Endodermal cell (in vitro differentiated cells): ENCODE measurements at regions not wholly inside any gene's neighbourhood (a gene's known extent, or its start where the extent isn't known, plus 50 kb on each side); places are given as distances from the start of the nearest gene placed in this dataset.
"Not testable (repeated sequence)": the region's sequence is repeated elsewhere in the genome, so short reads cannot be mapped to it uniquely, and the experiment has no call there.

ENCODE experiments used
- DNase-seq: peaks from one replicate; pipeline ENCODE4 v3.0.0-alpha.2; 2017
- H3K27ac ChIP-seq: 2 replicates; pipeline ENCODE4 v1.5.1; 2013; ENCODE audit warnings: mild to moderate bottlenecking, low read depth, low read length, moderate library complexity
- H3K27me3 ChIP-seq: 2 replicates; pipeline ENCODE4 v1.6.1; 2013; ENCODE audit warnings: mild to moderate bottlenecking, low read length, moderate library complexity; ENCODE audit not compliant: insufficient read depth, control insufficient read depth, poor library complexity, severe bottlenecking
- H3K36me3 ChIP-seq: 2 replicates; pipeline ENCODE4 v1.7.0; 2013; ENCODE audit warnings: mild to moderate bottlenecking, low read length, moderate library complexity; ENCODE audit not compliant: control insufficient read depth, insufficient read depth
- H3K4me1 ChIP-seq: one replicate; pipeline ENCODE4 v1.7.0; 2013; ENCODE audit warnings: low read length; ENCODE audit not compliant: control insufficient read depth, insufficient read depth
- H3K4me3 ChIP-seq: 2 replicates; pipeline ENCODE4 v1.5.1; 2013; ENCODE audit warnings: mild to moderate bottlenecking, low read length, moderate library complexity
- H3K9ac ChIP-seq: 2 replicates; pipeline ENCODE4 v1.6.1; 2013; ENCODE audit warnings: mild to moderate bottlenecking, low read length, moderate library complexity; ENCODE audit not compliant: poor library complexity, severe bottlenecking; ENCODE audit errors: extremely low read depth
- H3K9me3 ChIP-seq: 2 replicates; pipeline ENCODE4 v1.6.1; 2013; ENCODE audit warnings: mild to moderate bottlenecking, low read length, moderate library complexity; ENCODE audit not compliant: control insufficient read depth
- H3K27ac Mint-ChIP-seq: 2 replicates; pipeline ENCODE4 v1.8.0; 2020; ENCODE audit warnings: mixed read lengths
- H3K27me3 Mint-ChIP-seq: 2 replicates; pipeline ENCODE4 v1.8.0; 2021; ENCODE audit warnings: mild to moderate bottlenecking, mixed read lengths; ENCODE audit not compliant: insufficient read depth
- H3K36me3 Mint-ChIP-seq: 2 replicates; pipeline ENCODE4 v1.8.0; 2020; ENCODE audit warnings: low read depth, mixed read lengths
- H3K4me1 Mint-ChIP-seq: 2 replicates; pipeline ENCODE4 v1.8.0; 2020; ENCODE audit warnings: mixed read lengths
- H3K4me3 Mint-ChIP-seq: 2 replicates; pipeline ENCODE4 v1.8.0; 2020; ENCODE audit warnings: mild to moderate bottlenecking, moderate library complexity, mixed read lengths
- H3K9me3 Mint-ChIP-seq: 2 replicates; pipeline ENCODE4 v1.8.0; 2020; ENCODE audit warnings: mild to moderate bottlenecking, mixed read lengths
- WGBS, 2 experiments: methylation state at CpG; one replicate each; pipeline versions ENCODE4 v1.1.5 to v1.1.7; 2013; ENCODE audit warnings: missing lambda C conversion rate in 2 of 2, mixed read lengths in 1 of 2; ENCODE audit not compliant: insufficient coverage in 1 of 2, insufficient read length in 1 of 2; 5-methylcytosine and 5-hydroxymethylcytosine counted together
- TF ChIP-seq, protein P1 (sequence below): fragments of 200-600 bp; sonication (generic); conservative IDR thresholded peaks from 2 replicates; pipeline ENCODE4 v1.5.0; 2021; ENCODE audit warnings: antibody characterized with exemption, mild to moderate bottlenecking

GRCh38 chr7:65216469-65216868 is 157.2 kb upstream of the ZNF92 start:
- TF ChIP-seq, protein P1, sequence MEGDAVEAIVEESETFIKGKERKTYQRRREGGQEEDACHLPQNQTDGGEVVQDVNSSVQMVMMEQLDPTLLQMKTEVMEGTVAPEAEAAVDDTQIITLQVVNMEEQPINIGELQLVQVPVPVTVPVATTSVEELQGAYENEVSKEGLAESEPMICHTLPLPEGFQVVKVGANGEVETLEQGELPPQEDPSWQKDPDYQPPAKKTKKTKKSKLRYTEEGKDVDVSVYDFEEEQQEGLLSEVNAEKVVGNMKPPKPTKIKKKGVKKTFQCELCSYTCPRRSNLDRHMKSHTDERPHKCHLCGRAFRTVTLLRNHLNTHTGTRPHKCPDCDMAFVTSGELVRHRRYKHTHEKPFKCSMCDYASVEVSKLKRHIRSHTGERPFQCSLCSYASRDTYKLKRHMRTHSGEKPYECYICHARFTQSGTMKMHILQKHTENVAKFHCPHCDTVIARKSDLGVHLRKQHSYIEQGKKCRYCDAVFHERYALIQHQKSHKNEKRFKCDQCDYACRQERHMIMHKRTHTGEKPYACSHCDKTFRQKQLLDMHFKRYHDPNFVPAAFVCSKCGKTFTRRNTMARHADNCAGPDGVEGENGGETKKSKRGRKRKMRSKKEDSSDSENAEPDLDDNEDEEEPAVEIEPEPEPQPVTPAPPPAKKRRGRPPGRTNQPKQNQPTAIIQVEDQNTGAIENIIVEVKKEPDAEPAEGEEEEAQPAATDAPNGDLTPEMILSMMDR, result peak; percentile 90
- H3K27me3 Mint-ChIP-seq, result peaks cover 2% of the 10 kb centered on the region
- Histone ChIP-seq H3K4me1 (no peaks in the 10 kb centered on the region), H3K9me3 (no peaks in the 10 kb centered on the region), H3K27me3 (no peaks in the 10 kb centered on the region), H3K9ac (no peak overlapping the region), H3K27ac (no peak overlapping the region), H3K36me3 (no peaks in the 10 kb centered on the region), H3K4me3 (no peak overlapping the region)
- H3K4me1 Mint-ChIP-seq, result peaks cover 5% of the 10 kb centered on the region
- H3K4me3 Mint-ChIP-seq, result no peak overlapping the region
- WGBS, 2 experiments, result 18 to 27% methylated on average over 7 to 8 of the region's 8 CpGs
- no peaks in the 10 kb centered on the region for H3K36me3 Mint-ChIP-seq
- no peaks in the 10 kb centered on the region for H3K9me3 Mint-ChIP-seq
- H3K27ac Mint-ChIP-seq, result no peak overlapping the region
- peak; percentile 90 for DNase-seq

DNA sequence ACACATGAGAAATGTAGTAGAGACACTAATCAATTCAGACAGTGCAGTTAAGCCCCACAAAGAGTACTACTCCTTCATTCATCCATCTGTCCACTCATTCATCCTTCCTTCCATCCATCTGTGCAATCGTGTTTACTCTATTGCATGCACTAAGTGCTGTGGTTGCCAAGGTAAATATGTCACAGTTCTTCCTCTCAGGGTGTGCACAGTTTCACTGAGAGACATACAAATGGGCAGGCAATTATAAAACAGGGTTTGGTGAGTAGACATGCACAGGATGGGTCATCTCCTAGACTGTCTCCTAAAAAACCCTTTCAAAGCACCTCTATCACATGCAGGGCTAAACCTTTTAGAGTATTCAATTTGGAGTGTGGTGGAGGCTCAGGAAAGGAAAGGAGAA is 160.4 kb upstream of the ZNF92 start:
- H3K4me3 ChIP-seq, DNase-seq, H3K27me3 ChIP-seq, H3K27me3 Mint-ChIP-seq, H3K27ac ChIP-seq, H3K36me3 Mint-ChIP-seq, H3K9me3 ChIP-seq, H3K4me3 Mint-ChIP-seq, H3K36me3 ChIP-seq, H3K4me1 Mint-ChIP-seq, H3K27ac Mint-ChIP-seq, H3K9ac ChIP-seq, H3K9me3 Mint-ChIP-seq, H3K4me1 ChIP-seq: not testable (repeated sequence)
- 100% methylated on average over 1 of the region's 1 CpG; no CpG with 5 or more reads in 1 of the 2 experiments for WGBS, 2 experiments

GRCh38 chr7:65199221-65199620 is 174.4 kb upstream of the ZNF92 start:
- H3K9me3 ChIP-seq, H3K9ac ChIP-seq, H3K36me3 Mint-ChIP-seq, H3K27me3 ChIP-seq, H3K4me3 ChIP-seq, H3K27ac ChIP-seq, H3K27ac Mint-ChIP-seq, H3K36me3 ChIP-seq, H3K9me3 Mint-ChIP-seq, H3K27me3 Mint-ChIP-seq, DNase-seq, H3K4me1 ChIP-seq, H3K4me1 Mint-ChIP-seq, H3K4me3 Mint-ChIP-seq: not testable (repeated sequence)
- no CpG with 5 or more reads among the region's 1 CpG for WGBS, 2 experiments

- H3K4me3 Mint-ChIP-seq, H3K27me3 Mint-ChIP-seq, H3K36me3 ChIP-seq, H3K9ac ChIP-seq, H3K27me3 ChIP-seq, H3K4me1 ChIP-seq, H3K27ac Mint-ChIP-seq, H3K9me3 ChIP-seq, H3K36me3 Mint-ChIP-seq, H3K4me1 Mint-ChIP-seq, H3K27ac ChIP-seq, H3K4me3 ChIP-seq, H3K9me3 Mint-ChIP-seq, DNase-seq: not testable (repeated sequence)
- 86% methylated on average over 3 of the region's 8 CpGs; no CpG with 5 or more reads in 1 of the 2 experiments for WGBS, 2 experiments
Measured at GRCh38 chr7:65193334-65194058, 180.2 kb upstream of the ZNF92 start.

DNA sequence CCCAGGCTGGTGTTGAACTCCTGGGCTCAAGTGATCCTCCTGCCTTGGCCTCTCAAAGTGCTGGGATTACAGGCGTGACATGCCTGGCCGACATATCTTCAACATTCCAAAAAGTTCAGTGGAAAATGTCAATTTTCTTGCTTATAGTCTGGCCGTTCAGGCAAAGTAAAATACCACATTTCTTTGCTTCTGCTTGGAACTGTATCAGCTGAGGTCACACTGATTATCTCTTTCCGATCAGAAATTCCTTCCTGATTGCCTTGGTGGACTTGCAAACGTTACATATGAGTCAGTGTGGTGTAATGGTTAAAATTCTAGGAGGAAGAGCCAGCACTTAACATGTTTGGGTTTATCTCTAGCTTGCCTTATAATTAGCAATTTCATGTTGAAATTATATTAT is 170.6 kb upstream of the ERV3-1 start:
- H3K27me3 Mint-ChIP-seq, H3K36me3 ChIP-seq, H3K4me1 Mint-ChIP-seq, H3K9ac ChIP-seq, H3K4me1 ChIP-seq, H3K27me3 ChIP-seq, H3K4me3 ChIP-seq, H3K9me3 Mint-ChIP-seq, H3K4me3 Mint-ChIP-seq, DNase-seq, H3K27ac Mint-ChIP-seq, H3K27ac ChIP-seq, H3K36me3 Mint-ChIP-seq, H3K9me3 ChIP-seq: not testable (repeated sequence)
- 93% methylated on average over 4 of the region's 5 CpGs; no CpG with 5 or more reads in 1 of the 2 experiments for WGBS, 2 experiments

DNA sequence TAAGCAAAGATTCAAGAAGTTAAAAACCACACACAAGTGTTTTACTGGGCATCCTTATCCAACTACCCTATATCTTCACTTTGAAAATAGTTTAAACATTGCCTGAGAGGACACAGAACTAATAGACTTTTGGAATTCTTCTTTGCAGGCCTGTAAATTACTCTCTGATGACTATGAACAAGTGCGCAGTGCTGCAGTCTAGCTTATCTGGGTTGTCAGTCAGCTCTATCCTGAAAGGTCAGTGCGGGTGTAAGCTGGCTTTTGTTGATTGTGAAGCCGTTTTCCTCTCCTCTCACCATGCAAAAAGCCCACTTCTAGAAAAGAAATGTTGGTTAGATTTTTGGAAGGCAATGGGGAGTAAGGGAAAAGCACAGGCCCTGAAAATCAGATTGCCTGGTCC is 143.6 kb upstream of the ERV3-1 start:
- H3K9me3 ChIP-seq, H3K27ac ChIP-seq, H3K27ac Mint-ChIP-seq, H3K36me3 ChIP-seq, H3K9ac ChIP-seq, H3K4me1 ChIP-seq, H3K27me3 Mint-ChIP-seq, H3K36me3 Mint-ChIP-seq, H3K27me3 ChIP-seq, H3K9me3 Mint-ChIP-seq, H3K4me3 ChIP-seq, DNase-seq, H3K4me1 Mint-ChIP-seq, H3K4me3 Mint-ChIP-seq: not testable (repeated sequence)
- WGBS, 2 experiments, result no CpG with 5 or more reads among the region's 3 CpGs
